ENCODE measurements at regions not wholly inside any gene's neighbourhood (a gene's known extent, or its start where the extent isn't known, plus 50 kb on each side); places are given as distances from the start of the nearest gene placed in this dataset.

DNA sequence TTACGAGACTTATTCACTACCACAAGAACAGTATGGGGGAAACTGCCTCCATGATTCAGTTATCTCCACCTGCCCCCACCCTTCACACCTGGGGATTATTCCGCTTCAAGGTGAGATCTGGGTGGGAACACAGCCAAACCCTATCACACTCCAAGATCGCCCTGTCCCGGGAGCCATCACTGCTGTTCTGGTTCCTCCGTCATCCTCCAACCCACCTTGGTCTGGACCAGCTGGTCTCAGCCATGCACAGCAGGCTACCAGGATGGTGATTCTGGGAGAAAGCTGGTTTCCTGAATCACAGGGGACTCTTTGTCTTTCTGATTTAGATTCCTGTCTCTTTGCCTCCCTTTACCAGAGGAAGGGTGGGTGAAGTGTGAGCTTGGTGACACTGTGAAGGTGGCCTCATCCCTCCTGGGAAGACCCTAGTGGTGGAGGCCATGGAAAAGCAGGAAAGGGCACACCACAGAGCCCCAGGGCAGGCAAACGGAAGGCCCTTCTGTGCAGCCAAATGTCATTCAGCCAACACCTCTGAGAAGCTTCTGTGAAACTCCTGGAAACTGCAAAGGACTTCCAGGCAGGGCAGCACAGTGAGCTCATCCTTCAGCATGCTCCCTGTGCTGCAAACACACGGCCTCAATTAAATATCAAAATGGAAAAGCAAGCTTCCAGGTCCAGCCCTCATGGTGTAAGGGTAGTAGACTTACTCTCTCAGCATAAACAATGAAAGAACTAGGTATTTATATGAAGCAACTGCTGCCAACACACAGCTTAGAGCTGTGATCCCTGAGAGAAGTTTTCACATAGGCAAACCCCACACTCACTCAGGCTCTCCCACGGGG is 169.8 kb downstream of the ANKRD60 start:
- DNase-seq = no peak

DNA sequence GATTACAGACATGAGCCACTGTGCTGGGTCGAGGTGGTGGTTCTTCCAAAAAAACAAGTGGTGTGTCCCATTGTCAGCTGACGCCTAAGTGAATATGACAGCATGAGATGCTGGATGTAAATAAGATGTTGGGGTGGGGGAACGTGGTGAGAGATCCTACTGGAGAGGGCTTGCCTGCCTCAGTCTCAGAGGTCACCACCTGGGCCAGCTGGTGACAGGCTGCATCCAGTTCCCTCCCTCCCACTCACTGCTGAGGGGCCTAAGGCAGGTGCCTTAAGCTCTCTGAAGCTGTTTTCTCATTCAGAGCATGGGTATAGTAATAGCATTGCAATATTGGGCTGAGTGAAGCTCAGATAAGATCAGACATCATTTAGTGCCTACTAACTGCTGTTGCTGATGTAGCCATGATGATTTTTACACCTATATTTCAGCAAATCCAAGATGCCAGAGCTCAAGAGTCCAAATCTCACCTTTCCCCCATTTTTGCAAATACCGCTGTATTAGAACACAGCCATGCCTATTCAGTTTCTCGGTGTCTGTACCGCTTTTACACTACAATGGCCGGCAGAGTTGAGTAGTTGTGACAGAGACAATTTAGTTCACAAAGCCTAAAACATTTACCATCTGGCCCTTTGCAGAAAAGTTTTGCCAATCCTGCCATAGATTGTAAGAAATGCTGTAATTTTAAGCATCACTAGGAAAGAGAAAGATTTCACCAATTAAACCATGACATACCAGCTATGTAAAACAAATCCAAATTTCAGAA is 171.3 kb downstream of the ANKRD60 start:
- no peak for DNase-seq

DNA sequence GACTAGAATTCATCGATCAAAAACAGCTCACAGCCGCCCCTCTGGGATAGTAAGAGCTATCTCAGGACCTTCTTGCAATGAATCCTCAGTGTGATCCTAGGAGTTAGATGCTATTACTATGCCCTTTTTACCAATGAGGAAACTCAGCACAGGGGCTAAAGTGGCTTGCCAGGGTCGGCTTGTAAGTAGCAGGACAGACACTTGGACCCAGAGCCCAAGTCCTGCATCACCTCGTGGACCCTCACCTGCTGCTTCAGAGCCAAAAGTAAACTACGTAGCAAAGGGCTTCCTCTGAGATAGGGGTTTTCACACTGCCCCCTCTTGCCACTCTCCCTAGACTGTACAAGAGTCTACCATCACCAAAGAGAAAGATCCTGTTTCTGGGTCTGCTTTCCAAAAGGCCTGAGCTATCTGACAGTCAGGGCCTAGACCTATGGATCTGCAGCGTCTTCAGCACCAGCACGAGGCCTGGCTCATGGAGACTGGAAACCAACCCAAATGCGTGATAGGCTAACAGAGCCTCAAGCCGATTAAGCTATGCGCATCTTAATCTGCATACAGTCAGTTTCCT is 172.3 kb downstream of the ANKRD60 start:
- no peak for DNase-seq

DNA sequence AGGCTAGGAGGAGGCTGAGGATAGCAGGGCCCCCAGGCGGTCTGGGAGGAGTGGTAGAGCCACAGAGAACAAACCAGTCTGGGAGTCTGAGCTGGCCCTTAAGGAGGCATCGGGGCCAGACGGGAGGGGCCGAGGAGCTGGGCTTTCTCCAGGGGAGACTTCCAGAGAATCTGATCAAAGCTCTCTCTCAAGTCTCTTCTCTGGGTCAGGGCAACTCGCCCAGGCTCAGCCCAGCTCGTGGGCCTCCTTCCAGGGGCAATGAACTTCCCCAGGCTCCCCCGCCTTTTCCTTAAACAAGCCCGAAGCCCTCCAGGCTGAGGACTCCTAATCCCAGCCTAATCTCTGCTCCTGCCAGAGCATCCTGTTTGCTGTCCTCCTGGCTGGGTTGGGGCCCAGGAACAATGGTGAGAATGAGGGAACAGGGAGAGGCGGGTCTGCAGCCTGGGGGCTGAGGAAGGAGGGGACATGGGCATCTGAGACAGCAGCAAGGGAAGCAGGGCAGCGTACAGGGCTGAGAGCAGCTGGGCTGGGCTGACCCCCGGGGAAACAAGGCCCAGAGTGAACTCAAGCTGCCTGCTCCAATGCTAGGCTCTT is 173.6 kb downstream of the ANKRD60 start:
- DNase-seq = no peak

DNA sequence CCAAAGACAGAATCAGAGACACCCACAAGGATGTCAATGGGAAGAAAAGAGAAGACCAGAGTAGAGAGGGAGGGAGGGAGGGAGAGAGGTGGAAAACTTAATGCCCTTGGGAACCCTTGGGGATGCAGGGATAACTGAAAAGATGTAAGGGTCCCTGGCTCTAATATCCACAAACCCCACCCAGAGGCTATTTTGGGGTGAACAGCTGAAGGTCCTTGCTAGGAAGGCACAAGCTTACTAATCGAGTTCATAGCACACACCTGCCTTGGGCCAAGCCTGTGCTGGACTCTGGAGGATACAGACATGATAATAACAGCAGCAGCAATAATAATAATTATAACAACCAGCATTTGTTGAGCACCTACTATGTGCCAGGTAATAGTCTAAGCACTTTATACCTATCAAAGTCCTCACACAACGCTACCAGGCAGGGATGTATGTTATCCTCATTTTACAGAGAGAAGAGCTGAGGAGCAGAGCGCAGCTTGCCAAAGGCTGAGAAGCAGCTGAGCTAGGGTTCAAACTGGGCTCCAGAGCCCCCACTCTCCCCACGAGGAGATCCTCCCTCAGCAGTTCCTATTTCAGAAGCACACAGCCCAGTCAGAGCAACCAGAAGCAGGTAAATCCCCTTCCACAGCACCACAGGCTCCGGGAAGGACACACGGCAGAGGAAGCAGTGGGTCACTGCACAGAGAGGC is 174.2 kb downstream of the ANKRD60 start:
- DNase-seq = no peak

DNA sequence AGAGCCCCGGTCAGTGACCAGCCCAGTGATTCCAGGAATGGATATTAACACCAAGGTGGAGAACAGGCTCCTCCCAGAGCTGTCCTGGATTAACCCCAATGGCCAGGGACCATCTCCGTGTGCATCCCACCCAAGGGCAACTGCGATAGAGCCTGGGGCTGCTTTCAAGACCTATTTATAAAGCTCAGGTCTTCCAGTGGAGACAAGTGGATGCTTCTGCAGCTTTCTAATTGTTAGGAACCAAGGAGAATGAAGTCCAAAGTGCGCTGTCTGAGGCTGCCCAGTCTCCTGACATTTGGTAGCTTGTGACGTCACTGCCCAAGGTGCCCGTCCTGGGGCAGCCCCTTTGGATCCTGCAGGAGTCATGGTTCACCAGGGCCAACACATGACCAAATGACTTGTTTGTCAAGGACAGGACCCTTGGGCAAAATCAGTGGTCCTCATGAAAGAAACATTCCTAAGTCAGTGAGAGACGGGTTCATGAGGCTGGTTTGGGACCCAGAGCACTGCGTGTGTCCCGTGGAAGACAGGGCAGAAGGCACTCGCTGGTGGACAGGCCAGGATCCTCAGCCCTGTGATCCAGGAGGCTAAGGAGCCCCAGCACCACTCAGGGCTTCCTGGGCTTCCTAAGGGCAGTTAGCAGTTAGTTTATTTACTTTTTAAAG is 174.9 kb downstream of the ANKRD60 start:
- no peak for DNase-seq

DNA sequence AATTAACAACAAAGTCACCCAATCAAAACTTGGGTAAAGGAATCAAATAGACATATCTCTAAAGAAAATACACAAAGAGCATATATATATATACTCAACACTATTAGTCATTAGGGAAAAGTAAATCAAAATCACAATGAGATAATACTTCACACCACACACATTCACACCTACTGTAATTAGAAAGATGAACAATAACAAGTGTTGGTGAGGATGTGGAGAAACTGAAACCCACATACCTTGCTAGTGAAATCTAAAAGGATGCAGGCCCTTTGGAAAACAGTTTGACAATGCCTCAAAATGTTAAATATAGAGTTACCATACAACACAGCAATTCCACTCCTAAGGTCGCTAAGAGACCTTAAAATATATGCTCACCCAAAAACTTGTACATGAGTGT is 177.1 kb downstream of the ANKRD60 start:
- no peak for DNase-seq

DNA sequence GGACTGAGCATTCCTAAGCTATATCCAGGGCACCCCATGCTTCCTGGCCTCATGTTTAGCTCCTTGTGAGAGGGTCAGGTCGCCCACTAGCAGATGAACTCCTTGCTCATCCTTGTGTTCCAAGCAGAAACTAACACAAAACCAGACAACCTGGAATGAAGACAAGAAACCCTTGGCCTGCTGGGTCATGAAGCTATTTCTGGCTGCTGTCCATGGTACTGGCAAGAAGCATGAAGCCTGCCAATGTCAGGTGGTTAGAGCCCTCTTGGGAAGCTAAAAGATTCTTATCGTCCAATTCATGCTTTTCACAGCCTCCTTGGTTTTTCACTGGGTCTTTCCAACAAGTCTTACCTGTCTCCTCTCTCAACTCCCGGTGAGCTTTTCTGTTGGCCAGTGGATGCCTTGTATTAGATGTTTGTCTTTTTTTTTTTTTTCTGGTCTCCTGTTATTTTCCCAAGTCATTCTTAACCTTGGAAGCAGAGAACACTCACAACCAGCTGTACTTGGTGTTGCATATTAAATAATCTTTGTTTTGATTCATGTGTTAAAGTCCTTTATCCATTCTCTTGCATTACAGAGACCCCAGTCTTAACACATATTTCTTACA is 180.3 kb downstream of the ANKRD60 start:
- peak; percentile 83 for DNase-seq

DNA sequence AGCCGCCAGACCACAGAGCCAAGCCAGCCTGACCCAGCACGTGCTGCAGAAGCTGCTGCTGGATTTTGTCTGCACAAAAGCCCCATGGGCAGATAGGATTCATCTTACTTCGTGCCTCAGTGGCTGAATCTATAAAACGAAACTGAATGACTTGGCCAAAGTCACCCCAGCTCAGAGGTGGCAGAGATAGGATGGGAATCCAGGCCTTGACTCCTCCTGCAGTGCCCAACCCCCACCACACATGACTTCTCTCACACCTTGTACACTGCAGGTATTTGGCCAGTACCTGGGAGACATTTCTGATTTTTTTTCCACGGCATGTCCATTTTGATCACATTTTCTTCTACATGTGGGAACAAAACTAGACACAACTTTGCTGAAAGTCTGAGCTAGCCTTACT is 182.1 kb downstream of the ANKRD60 start:
- DNase-seq = no peak

DNA sequence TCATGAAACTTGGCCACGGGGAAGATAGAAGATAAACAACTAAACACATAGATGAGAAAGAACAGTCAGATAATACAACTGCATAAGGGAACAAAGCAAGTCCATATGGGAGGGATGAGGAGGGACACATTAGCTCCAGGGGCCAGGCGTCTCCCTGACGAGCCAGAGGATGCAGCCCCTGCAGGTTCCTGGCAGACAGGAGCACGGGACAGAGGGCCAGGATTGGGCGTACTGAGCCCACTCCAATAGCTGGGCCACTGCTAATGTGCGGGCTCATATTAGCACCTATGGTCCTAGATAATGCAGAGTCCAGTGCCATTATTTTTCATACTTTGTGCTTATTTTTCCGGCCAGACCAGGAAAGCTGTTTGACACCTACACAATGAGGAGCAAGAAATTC is 182.9 kb downstream of the ANKRD60 start:
- DNase-seq = no peak

DNA sequence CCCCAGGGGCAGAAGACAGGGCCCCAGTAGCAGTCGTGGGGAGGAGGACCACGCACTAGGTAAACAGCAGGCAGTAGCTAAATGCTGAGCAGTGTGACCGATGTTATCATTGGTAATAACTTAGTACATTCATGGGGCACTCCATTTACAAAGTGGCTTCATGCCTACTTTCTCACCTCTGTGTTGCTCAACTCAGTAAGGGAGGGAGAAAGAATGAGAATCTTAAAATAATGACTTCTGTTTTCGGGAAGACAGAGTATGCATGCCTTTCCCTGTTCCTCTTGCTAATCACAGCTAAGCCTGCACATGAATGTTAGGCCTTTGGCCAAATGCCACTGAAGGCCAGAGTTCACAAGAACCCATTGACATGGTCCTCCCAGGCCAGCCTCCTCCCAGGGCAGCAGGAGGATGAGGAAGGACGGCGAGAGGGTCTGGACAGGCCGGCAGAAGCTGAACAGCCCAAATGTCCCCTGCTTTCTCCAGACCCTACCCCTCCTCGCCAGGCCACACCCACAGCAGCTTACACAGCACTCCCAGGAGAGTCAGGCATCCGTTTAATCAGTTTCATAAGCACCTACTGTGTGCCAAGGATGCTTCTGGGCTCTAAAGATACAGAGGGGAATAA is 183.4 kb downstream of the ANKRD60 start:
- DNase-seq = no peak

DNA sequence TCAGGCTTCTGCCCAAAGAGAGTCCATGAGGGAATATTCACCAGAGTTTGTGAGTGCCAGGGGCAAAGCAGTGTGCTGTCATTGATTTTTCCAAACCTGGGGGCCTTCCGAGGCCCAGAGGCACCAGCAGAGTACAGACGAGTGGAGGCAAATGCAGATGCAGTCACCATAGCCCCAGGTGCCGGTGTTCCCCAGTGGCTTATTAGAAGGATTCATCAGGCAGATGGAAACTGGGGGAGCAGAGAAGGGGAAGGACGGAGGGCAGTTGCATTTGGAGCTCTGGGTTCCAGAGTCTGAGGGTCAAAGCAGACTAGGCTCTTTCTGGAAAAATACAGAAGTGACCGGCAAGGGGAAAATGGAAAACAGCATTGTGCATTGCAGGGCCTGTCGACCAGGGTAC is 184.2 kb downstream of the ANKRD60 start:
- DNase-seq = no peak

DNA sequence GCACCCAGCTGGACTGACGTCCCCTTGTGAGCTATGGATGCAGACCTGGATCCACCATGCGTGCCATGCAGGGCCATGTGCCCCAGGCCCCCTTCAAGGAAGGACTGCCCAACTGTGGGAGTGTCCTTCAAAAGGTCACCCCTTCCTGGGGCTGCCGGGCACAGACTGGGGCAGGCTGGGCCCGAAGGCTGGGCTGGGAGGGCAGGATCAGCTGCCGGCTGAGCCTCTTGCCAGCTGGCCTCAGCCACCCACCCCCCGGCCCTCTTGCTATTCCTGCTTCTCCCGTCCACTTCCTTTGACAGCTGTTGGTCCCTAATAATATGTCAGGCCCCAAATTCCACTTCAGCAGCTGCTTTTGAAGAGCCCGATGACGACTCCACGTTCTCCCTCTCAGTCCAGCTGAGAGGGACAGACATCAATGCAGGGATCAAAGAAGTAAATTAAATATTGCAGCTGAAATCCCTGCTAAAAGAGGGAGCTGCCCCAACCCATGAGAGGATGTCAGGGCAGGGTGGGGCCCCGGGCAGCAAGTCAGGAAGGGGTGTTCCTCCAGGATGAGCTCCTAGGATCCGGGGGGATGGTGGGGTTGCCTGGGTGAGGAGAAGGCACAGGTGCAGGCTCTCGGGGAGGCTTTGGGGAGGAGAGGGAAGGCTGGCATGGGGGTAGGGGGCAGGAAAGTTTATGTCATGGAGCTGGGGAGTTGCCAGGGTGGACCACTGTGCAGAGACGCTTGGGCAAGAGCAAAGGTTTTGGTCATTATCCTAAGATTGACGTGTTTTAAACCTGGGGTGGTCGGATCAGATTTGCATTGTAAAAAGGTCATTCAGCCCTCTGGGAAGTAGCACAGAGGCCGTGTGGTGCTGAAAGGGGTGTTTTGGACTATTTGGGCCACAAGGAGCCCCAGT is 185.0 kb downstream of the ANKRD60 start:
- no peak for DNase-seq

DNA sequence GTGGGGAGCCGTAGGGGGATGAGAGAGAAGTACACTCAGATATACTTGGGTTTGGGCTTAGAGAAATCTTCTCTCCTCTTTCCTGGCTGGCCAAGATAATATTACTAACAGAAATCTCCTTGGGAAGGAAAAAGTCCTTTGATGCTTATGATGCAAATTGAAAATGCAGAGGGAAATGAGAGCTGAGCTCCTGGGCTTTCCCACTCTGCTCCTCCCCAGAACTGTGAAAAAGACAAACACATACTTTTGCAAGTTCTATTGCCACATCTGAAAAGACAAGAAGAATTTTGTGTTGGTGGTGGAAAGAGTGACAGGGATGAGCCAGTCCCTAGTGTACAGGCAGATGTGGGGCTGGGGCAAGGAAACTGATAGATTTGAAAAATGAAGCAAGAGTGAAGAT is 185.9 kb downstream of the ANKRD60 start:
- DNase-seq = no peak

DNA sequence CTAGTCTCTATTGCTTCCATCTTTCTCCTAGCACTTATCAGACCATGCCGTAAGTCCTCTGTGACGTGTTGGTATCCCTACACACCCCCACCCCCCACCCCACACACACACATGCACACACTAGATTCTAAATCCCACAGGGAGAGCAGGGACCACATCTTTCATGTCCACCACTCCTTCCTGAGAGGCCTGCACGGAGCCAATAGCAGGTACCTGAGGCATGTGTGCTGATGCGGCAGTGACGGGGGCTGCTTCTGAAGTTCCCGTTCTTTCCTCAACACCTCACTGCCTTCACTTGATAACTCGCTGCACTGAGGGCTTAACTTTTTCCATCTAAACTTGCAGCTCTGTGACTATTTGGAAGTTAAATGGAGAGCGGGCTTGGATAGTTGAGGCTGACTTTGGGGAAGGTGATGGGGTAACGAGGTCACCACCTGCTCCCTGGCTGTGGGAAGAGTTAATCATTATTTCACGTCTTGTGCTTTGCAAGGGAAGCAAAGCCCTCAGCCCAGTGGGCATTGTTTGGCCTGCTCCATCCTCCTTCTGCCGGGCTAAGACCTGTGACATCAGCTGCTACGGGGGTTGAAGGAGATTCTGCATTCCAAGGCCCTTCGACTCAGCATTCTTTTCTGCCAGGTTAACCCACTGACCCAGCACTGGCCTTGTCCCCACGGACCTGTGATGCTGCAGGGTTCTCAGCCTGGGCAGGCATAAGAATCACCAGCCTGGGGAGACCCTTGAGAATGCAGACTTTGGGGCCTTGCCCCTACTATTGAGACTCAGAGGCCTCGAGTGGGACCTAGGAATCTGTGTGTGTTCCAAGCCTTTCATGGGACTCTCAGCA is 187.8 kb downstream of the ANKRD60 start:
- DNase-seq = no peak

DNA sequence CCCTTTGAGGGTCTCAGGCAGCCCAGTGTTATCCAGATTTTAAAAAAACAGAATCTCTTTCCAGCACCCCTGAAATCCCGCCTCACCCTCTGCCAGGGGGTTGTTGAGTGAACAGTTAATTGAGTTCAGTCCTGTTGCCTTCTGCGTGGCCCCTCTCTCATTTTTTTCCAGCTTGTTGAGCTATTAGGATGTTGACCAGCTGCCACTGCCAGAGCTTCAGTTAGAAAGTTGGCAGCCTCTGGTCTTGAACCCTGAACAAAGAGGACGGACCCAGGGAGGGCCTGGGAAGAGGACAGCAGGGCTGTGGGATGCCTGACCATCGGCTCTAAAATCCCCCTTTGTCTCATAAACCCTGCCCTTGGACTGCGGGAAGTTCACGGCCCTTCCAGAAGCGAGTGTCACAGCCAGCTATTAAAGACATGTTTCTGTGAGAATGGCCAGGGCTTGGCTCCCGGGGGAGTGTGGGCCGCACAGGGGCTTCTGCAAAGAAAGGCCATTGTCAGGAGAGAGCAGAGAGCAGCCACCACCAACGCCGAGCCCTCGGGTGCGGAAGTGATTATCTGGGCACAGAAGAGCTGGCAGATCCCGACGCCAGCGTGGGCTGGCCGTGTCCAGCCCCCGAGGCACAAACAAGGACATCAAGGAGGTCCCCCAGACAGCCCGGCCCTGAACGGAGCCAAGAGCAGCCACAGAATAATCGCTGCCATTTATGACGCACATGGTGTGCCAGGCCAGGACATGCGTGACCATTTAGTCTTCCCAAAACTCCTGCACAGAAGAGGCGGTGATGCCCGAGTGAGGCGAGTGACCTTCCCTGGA is 189.0 kb downstream of the ANKRD60 start:
- no peak for DNase-seq

DNA sequence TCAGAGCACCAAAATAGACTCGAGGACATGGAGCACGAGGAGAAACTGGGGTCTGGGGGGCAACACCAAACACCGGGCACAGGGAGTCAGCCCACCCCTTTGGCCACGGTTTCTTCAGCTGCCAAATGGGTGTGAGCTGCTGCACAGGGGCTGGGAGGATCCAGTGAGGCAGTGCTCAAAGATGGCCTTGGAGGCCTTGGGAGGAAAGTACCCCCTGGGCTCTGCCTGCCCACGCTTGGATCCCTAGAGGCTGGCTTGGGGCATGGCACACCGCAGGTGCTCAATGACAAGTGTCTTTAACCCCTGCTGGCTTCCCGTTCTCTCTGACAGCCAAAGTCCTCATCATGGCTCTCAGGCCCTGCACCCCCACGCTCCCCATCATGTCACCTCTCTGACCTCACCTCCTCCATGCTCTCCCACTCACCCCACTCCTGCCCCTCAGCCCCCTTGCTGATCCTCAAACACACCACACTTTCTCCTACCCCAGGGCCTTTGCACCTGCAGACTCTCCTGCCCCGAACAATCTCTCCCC is 190.3 kb downstream of the ANKRD60 start:
- no peak for DNase-seq

DNA sequence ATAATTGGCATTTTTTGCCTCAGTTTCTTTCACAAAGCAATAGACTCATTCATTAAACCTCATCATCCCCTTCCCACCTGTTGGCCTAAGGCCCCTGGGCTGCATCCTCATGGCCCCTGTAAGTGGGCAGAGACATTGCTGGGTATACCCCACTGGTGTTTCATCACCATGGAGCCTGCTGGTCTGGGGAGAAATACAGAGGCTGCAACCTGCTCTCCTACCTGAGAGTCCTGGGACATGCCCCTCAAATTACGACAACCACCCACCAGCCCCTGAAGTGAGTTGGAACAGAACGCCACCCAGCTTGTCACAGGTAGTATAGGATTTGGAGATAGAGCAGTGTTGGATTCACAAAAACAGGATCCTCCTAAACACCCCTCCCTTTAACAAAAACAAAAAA is 190.8 kb downstream of the ANKRD60 start:
- DNase-seq = no peak

Data from NCI-H446 treated with DMSO at 0.1 percent for 48 hours (cell line).